NB4 (cell line): ENCODE measurements at regions not wholly inside any gene's neighbourhood (a gene's known extent, or its start where the extent isn't known, plus 50 kb on each side); places are given as distances from the start of the nearest gene placed in this dataset.

Experiments used
- MYC ChIP-seq: IDR thresholded peaks from 2 replicates; pipeline ENCODE4 v1.6.1; 2011; ENCODE audit warnings: low read depth, low read length
- POLR2A ChIP-seq: IDR thresholded peaks from 2 replicates; pipeline ENCODE4 v1.6.1; 2011; ENCODE audit warnings: mild to moderate bottlenecking; ENCODE audit not compliant: insufficient read length; ENCODE audit errors: extremely low read depth
- TF ChIP-seq, protein P1 (sequence below): IDR thresholded peaks from one replicate; pipeline ENCODE4 v1.5.1; 2012; ENCODE audit warnings: low read depth, low read length

DNA sequence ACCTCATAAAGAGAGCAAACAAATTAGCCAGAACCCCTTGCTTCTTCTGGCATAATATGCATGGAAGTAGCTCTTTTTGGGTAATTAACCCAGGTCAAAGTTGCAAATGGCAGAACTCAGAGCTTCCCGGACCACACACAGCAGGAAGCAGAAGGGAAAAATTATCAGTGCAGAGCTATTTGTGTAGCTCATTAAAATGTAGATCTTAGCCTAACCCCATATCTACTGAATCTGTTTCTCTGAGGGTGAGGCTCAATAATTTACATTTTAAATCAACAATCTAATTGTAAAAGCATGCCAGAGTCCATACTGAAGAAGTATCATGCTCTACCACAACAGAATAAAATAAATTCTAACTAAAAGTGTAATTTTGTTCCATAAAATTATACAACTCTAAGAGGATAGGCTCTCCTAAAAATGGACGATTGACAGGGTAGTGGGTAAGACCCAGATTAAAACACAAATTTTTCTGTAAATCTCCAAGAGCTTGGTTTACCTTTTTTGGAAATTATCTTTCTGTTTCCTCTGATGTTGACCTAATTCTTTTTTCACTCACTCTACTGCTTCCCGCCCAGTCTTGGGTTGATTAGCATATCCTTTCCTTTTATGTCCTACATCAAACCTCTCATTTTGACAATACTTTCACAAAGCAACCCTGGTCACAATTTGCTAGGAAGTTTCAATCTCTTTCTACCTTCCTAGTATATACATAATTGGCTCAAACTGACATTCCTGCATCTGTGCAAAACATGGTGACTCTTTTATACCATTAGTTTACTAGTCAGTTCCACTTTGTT lies 213.3 kb upstream of the SLC16A7 start:
- TF ChIP-seq, protein P1, sequence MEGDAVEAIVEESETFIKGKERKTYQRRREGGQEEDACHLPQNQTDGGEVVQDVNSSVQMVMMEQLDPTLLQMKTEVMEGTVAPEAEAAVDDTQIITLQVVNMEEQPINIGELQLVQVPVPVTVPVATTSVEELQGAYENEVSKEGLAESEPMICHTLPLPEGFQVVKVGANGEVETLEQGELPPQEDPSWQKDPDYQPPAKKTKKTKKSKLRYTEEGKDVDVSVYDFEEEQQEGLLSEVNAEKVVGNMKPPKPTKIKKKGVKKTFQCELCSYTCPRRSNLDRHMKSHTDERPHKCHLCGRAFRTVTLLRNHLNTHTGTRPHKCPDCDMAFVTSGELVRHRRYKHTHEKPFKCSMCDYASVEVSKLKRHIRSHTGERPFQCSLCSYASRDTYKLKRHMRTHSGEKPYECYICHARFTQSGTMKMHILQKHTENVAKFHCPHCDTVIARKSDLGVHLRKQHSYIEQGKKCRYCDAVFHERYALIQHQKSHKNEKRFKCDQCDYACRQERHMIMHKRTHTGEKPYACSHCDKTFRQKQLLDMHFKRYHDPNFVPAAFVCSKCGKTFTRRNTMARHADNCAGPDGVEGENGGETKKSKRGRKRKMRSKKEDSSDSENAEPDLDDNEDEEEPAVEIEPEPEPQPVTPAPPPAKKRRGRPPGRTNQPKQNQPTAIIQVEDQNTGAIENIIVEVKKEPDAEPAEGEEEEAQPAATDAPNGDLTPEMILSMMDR: no peak
- TF ChIP-seq POLR2A: no peak
- TF ChIP-seq MYC: no peak
